PC-3 (cell line): ENCODE measurements at regions not wholly inside any gene's neighbourhood (a gene's known extent, or its start where the extent isn't known, plus 50 kb on each side); places are given as distances from the start of the nearest gene placed in this dataset.

ENCODE experiments used
- CTCF ChIP-seq: fragments of 300-600 bp; sonication (generic); conservative IDR thresholded peaks from 2 replicates; pipeline ENCODE4 v1.5.1; 2017; ENCODE audit warnings: antibody characterized with exemption, low read depth, mild to moderate bottlenecking, low read length
- EZH2phosphoT487 ChIP-seq: fragments of 300-600 bp; sonication (generic); IDR thresholded peaks from 2 replicates; pipeline ENCODE4 v1.6.1; 2018; ENCODE audit warnings: mild to moderate bottlenecking, antibody characterized with exemption, low read length, borderline replicate concordance

DNA sequence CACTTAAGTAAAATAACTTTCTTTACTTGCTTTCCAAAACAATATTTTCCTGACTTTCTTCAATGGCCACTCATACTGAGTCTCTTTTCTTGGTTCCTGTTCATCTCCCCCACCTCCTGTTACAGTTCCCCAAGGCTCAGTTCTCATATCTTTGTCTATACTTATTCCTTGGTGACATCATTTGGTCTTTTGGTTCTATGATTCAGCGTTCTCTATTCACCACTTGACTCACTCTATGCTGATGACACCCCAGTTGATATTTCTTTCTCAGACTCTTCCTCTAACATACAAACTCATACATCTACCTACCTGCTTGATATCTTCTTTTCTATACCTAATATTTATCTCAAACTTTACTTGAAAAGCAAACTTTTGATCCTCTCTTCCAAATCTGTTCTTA is 85.0 kb upstream of the P3H2 start:
- TF ChIP-seq CTCF (no peak), EZH2phosphoT487 (no peak)
